ENCODE measurements at regions not wholly inside any gene's neighbourhood (a gene's known extent, or its start where the extent isn't known, plus 50 kb on each side); places are given as distances from the start of the nearest gene placed in this dataset.

DNA sequence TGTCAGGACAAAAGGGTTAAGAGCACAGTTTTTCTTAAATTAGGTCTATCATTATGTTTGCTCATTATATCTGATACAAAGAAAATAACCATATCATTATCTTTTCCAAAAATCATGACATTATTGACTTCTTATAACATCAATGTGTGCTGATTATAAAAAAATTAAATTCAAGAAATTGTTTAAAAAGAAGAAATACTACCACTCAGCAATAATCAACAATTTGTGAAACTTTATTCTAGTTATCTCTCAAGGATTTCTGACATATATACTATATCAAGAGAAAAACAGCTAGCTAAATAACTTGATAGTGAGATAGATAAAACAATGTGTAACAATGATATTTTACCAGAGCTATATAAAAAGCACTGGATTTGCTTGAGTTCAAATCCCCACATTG is 360.7 kb upstream of the PHF14 start:
- Histone ChIP-seq H3K27ac (no peak overlapping the region), H3K4me1 (no peaks in the 10 kb centered on the region), H3K36me3 (no peaks in the 10 kb centered on the region), H3K27me3 (no peaks in the 10 kb centered on the region), H3K4me3 (no peak overlapping the region), H3K9me3 (no peaks in the 10 kb centered on the region)
- TF ChIP-seq, protein P1, sequence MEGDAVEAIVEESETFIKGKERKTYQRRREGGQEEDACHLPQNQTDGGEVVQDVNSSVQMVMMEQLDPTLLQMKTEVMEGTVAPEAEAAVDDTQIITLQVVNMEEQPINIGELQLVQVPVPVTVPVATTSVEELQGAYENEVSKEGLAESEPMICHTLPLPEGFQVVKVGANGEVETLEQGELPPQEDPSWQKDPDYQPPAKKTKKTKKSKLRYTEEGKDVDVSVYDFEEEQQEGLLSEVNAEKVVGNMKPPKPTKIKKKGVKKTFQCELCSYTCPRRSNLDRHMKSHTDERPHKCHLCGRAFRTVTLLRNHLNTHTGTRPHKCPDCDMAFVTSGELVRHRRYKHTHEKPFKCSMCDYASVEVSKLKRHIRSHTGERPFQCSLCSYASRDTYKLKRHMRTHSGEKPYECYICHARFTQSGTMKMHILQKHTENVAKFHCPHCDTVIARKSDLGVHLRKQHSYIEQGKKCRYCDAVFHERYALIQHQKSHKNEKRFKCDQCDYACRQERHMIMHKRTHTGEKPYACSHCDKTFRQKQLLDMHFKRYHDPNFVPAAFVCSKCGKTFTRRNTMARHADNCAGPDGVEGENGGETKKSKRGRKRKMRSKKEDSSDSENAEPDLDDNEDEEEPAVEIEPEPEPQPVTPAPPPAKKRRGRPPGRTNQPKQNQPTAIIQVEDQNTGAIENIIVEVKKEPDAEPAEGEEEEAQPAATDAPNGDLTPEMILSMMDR (IDR thresholded peaks at IDR 0.05): no peak
- intact Hi-C loops (cut with DNase I): no loop called here
- no peak for ATAC-seq
- DNase-seq: no peak

DNA sequence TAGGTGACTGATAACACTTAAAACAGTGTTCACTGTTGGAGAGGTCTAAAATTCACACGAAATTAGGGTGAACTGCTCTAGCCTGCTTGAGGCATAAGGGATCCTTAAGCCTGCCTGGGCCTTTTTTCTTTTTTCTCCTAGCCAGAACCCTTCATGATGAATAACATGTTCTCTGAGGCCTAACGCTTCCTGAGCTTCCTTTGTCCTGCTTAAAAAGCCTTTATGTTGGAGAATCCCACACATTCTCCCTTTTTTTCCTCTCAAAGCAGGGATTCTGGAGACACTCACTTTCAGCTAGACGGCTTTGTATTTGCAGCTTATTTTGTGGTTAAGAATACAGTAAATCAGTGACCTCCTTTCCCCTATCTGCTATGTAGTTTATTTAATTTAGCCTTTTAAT is 354.7 kb upstream of the PHF14 start:
- TF ChIP-seq, protein P1 (IDR thresholded peaks at IDR 0.05): no peak
- H3K27ac ChIP-seq: no peak overlapping the region
- no peak for ATAC-seq
- H3K4me3 ChIP-seq: no peak overlapping the region
- H3K4me1 ChIP-seq: no peaks in the 10 kb centered on the region
- intact Hi-C loops (cut with DNase I): no loop called here
- no peak for DNase-seq
- H3K9me3 ChIP-seq: peaks cover 0 to 3% (median 0%) of the 10 kb centered on the region in 11 donors
- no peaks in the 10 kb centered on the region for H3K27me3 ChIP-seq
- 49 to 51% methylated on average over 3 of the region's 3 CpGs for WGBS, 2 donors
- H3K36me3 ChIP-seq: no peaks in the 10 kb centered on the region

DNA sequence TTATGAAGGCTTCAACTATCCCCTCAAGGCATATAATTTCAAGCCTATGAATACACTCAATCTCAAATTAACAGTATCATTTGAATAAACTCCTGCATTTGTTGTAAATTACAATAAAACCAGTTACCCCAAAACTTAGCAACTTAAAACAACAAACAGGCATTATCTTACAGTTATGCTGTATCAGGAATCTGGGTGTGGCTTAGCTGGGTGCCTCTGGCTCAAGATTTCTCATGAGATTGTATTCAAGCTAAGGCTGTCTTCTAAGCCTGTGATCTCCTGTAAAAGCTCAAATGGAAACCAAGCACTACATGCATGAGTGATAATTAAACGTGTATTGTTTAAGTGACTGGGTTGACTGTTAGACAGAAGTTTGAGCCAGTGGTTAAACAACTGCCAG is 341.0 kb upstream of the PHF14 start:
- Histone ChIP-seq H3K27ac (no peak overlapping the region), H3K9me3 (peaks cover 0 to 28% (median 0%) of the 10 kb centered on the region in 11 donors), H3K36me3 (no peaks in the 10 kb centered on the region), H3K4me3 (no peak overlapping the region), H3K27me3 (no peaks in the 10 kb centered on the region), H3K4me1 (no peaks in the 10 kb centered on the region)
- intact Hi-C loops (cut with DNase I): no loop called here
- 23 to 55% methylated on average over 1 of the region's 1 CpG for WGBS, 2 donors
- no peak for DNase-seq
- no peak for ATAC-seq
- TF ChIP-seq, protein P1 (IDR thresholded peaks at IDR 0.05): no peak

DNA sequence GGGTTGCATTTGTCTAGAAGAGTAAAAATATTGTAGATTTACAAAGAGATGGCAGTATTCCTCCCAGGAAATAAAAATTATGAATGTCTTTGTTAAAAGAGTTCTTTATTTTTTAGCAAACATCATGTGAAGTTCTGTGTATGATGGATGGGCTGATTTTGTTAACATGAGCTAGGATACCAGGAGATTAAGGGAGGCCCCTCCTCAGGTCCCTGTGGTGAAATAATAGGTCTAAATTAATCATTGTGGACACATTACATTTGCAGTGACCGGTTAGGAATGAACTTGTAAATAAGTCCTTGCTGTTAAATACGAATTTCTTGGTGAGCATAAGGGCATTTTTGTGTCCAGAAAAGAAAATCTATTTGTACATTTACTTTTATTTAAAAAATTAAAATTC is 339.4 kb upstream of the PHF14 start:
- TF ChIP-seq, protein P1 (IDR thresholded peaks at IDR 0.05): no peak
- intact Hi-C loops (cut with DNase I): no loop called here

DNA sequence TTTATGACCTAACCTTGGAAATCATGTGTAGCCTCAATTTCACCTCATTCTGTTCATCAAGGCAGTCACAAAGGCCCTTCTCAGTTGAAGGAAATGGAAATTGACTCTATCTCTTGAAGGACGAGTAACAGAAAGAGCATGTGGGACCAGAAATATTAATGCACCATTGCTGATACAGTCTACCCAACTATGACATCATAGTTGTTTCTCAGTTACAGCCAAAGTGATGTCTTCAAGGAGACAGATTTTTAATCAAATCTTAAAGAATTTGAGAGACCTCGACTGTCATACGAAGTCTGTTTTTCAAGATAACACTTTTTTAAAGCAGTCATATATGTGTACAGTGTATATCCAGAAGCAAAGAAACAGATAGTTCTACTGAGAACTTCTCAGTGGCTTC is 335.7 kb upstream of the PHF14 start:
- Histone ChIP-seq H3K27ac (no peak overlapping the region), H3K36me3 (no peaks in the 10 kb centered on the region), H3K9me3 (no peaks in the 10 kb centered on the region), H3K4me1 (no peaks in the 10 kb centered on the region), H3K4me3 (no peak overlapping the region), H3K27me3 (no peaks in the 10 kb centered on the region)
- DNase-seq (no peak), ATAC-seq (no peak)
- intact Hi-C loops (cut with DNase I): no loop called here
- TF ChIP-seq, protein P1 (IDR thresholded peaks at IDR 0.05): no peak
- 56 to 59% methylated on average over 3 of the region's 3 CpGs for WGBS, 2 donors

More for the DNA sequence above, 339.4 kb upstream of the PHF14 start:
- Histone ChIP-seq H3K27me3 (no peaks in the 10 kb centered on the region), H3K9me3 (peaks cover 0 to 25% (median 0%) of the 10 kb centered on the region in 11 donors), H3K4me3 (no peak overlapping the region), H3K27ac (no peak overlapping the region), H3K36me3 (no peaks in the 10 kb centered on the region), H3K4me1 (no peaks in the 10 kb centered on the region)
- DNase-seq: no peak
- WGBS, 2 donors: 64 to 81% methylated on average over 2 of the region's 2 CpGs
- ATAC-seq: no peak

All from heart right ventricle (tissue), 16 donors.